ENCODE measurements at regions not wholly inside any gene's neighbourhood (a gene's known extent, or its start where the extent isn't known, plus 50 kb on each side); places are given as distances from the start of the nearest gene placed in this dataset.

GRCh38 chr4:132094017-132094416, 1055.1 kb upstream of the PCDH10 start:
- DNase-seq (ENCODE audit: low read depth in 1 of 2, low spot score in 1 of 2) = no peak
- Histone ChIP-seq H3K27ac (replicated peaks) (no peak overlapping the region), H3K27me3 (ENCODE audit: insufficient read depth, poor library complexity, severe bottlenecking) (no peaks in the 10 kb centered on the region), H3K4me3 (replicated peaks; ENCODE audit: insufficient read depth, low read length) (no peak overlapping the region)
- TF ChIP-seq CTCF (IDR thresholded peaks at IDR 0.05; ENCODE audit: insufficient read depth, low read length) = no peak

- Histone ChIP-seq H3K4me3 (replicated peaks; ENCODE audit: insufficient read depth, low read length) (no peak overlapping the region), H3K27ac (replicated peaks) (no peak overlapping the region), H3K27me3 (ENCODE audit: insufficient read depth, poor library complexity, severe bottlenecking) (no peaks in the 10 kb centered on the region)
- no peak for DNase-seq (ENCODE audit: low read depth in 1 of 2, low spot score in 1 of 2)
- TF ChIP-seq POLR2AphosphoS5 (IDR thresholded peaks at IDR 0.05; ENCODE audit: low read depth) = no peak
- no peak for TF ChIP-seq GABPA (IDR thresholded peaks at IDR 0.05; ENCODE audit: low read depth)
- TF ChIP-seq REST (IDR thresholded peaks at IDR 0.05; ENCODE audit: insufficient replicate concordance, low read depth) = no peak
Observed at GRCh38 chr4:132097041-132097440, 1052.1 kb upstream of the PCDH10 start.

GRCh38 chr4:132101526-132101925, 1047.6 kb upstream of the PCDH10 start:
- no peak for DNase-seq (ENCODE audit: low read depth in 1 of 2, low spot score in 1 of 2)
- Histone ChIP-seq H3K27me3 (ENCODE audit: insufficient read depth, poor library complexity, severe bottlenecking) (no peaks in the 10 kb centered on the region), H3K4me3 (replicated peaks; ENCODE audit: insufficient read depth, low read length) (no peak overlapping the region), H3K27ac (replicated peaks) (no peak overlapping the region)
- TF ChIP-seq POLR2AphosphoS5 (IDR thresholded peaks at IDR 0.05; ENCODE audit: low read depth) (no peak), CTCF (IDR thresholded peaks at IDR 0.05; ENCODE audit: insufficient read depth, low read length) (no peak), GABPA (IDR thresholded peaks at IDR 0.05; ENCODE audit: low read depth) (no peak)

GRCh38 chr4:132108784-132109183, 1040.3 kb upstream of the PCDH10 start:
- no peak overlapping the region for H3K27ac ChIP-seq (replicated peaks)
- H3K27me3 ChIP-seq (ENCODE audit: insufficient read depth, poor library complexity, severe bottlenecking) = no peaks in the 10 kb centered on the region
- no peak for DNase-seq (ENCODE audit: low read depth in 1 of 2, low spot score in 1 of 2)
- H3K4me3 ChIP-seq (replicated peaks; ENCODE audit: insufficient read depth, low read length) = no peak overlapping the region
- no peak for TF ChIP-seq GABPA (IDR thresholded peaks at IDR 0.05; ENCODE audit: low read depth)
- TF ChIP-seq REST (IDR thresholded peaks at IDR 0.05; ENCODE audit: insufficient replicate concordance, low read depth) = no peak
- no peak for TF ChIP-seq POLR2AphosphoS5 (IDR thresholded peaks at IDR 0.05; ENCODE audit: low read depth)
- no peak for TF ChIP-seq CTCF (IDR thresholded peaks at IDR 0.05; ENCODE audit: insufficient read depth, low read length)
- no peak for TF ChIP-seq SPI1 (IDR thresholded peaks at IDR 0.05; ENCODE audit: borderline replicate concordance, low read depth)
